ENCODE measurements at regions not wholly inside any gene's neighbourhood (a gene's known extent, or its start where the extent isn't known, plus 50 kb on each side); places are given as distances from the start of the nearest gene placed in this dataset.

GRCh38 chr3:159798951-159799350 lies 189.7 kb upstream of the IL12A start:
- ATAC-seq = peak; percentile 72
- TF ChIP-seq ISL1 (CRISPR knock-in tag; IDR thresholded peaks at IDR 0.05) (peak; percentile 32), SNAI2 (CRISPR knock-in tag; IDR thresholded peaks at IDR 0.05) (no peak)

- TF ChIP-seq, protein P1, sequence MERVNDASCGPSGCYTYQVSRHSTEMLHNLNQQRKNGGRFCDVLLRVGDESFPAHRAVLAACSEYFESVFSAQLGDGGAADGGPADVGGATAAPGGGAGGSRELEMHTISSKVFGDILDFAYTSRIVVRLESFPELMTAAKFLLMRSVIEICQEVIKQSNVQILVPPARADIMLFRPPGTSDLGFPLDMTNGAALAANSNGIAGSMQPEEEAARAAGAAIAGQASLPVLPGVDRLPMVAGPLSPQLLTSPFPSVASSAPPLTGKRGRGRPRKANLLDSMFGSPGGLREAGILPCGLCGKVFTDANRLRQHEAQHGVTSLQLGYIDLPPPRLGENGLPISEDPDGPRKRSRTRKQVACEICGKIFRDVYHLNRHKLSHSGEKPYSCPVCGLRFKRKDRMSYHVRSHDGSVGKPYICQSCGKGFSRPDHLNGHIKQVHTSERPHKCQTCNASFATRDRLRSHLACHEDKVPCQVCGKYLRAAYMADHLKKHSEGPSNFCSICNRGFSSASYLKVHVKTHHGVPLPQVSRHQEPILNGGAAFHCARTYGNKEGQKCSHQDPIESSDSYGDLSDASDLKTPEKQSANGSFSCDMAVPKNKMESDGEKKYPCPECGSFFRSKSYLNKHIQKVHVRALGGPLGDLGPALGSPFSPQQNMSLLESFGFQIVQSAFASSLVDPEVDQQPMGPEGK (CRISPR knock-in tag; IDR thresholded peaks at IDR 0.05; ENCODE audit: borderline replicate concordance) = no peak
- TF ChIP-seq ESRRG (CRISPR knock-in tag; IDR thresholded peaks at IDR 0.05) = no peak
- no peak for TF ChIP-seq OSR1 (CRISPR knock-in tag; IDR thresholded peaks at IDR 0.05)
- TF ChIP-seq TCF4 (CRISPR knock-in tag; IDR thresholded peaks at IDR 0.05; ENCODE audit: borderline replicate concordance) = no peak
- TF ChIP-seq, protein P2, sequence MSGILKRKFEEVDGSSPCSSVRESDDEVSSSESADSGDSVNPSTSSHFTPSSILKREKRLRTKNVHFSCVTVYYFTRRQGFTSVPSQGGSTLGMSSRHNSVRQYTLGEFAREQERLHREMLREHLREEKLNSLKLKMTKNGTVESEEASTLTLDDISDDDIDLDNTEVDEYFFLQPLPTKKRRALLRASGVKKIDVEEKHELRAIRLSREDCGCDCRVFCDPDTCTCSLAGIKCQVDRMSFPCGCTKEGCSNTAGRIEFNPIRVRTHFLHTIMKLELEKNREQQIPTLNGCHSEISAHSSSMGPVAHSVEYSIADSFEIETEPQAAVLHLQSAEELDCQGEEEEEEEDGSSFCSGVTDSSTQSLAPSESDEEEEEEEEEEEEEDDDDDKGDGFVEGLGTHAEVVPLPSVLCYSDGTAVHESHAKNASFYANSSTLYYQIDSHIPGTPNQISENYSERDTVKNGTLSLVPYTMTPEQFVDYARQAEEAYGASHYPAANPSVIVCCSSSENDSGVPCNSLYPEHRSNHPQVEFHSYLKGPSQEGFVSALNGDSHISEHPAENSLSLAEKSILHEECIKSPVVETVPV (CRISPR knock-in tag; IDR thresholded peaks at IDR 0.05) = no peak
- no peak for TF ChIP-seq CSDC2 (CRISPR knock-in tag; IDR thresholded peaks at IDR 0.05)
- TF ChIP-seq ZFP30 (CRISPR knock-in tag; IDR thresholded peaks at IDR 0.05) = no peak
- no peak for TF ChIP-seq TOX (CRISPR knock-in tag; IDR thresholded peaks at IDR 0.05; ENCODE audit: borderline replicate concordance)
- no peak for TF ChIP-seq POU6F1 (CRISPR knock-in tag; IDR thresholded peaks at IDR 0.05; ENCODE audit: borderline replicate concordance, low read depth)
- no peak for TF ChIP-seq ZFP3 (CRISPR knock-in tag; IDR thresholded peaks at IDR 0.05)
- TF ChIP-seq ZC3H10 (CRISPR knock-in tag; IDR thresholded peaks at IDR 0.05) = no peak
- TF ChIP-seq SNAI2 (CRISPR knock-in tag; IDR thresholded peaks at IDR 0.05) = no peak
- ATAC-seq = no peak
These were observed 188.0 kb upstream of the IL12A start for GRCh38 chr3:159800434-159801155.

GRCh38 chr3:159802864-159803263 lies 185.8 kb upstream of the IL12A start:
- no peak for TF ChIP-seq ISL1 (CRISPR knock-in tag; IDR thresholded peaks at IDR 0.05)
- no peak for TF ChIP-seq TCF4 (CRISPR knock-in tag; IDR thresholded peaks at IDR 0.05; ENCODE audit: borderline replicate concordance)
- TF ChIP-seq ZNF70 (CRISPR knock-in tag; IDR thresholded peaks at IDR 0.05) = no peak
- TF ChIP-seq, protein P3, sequence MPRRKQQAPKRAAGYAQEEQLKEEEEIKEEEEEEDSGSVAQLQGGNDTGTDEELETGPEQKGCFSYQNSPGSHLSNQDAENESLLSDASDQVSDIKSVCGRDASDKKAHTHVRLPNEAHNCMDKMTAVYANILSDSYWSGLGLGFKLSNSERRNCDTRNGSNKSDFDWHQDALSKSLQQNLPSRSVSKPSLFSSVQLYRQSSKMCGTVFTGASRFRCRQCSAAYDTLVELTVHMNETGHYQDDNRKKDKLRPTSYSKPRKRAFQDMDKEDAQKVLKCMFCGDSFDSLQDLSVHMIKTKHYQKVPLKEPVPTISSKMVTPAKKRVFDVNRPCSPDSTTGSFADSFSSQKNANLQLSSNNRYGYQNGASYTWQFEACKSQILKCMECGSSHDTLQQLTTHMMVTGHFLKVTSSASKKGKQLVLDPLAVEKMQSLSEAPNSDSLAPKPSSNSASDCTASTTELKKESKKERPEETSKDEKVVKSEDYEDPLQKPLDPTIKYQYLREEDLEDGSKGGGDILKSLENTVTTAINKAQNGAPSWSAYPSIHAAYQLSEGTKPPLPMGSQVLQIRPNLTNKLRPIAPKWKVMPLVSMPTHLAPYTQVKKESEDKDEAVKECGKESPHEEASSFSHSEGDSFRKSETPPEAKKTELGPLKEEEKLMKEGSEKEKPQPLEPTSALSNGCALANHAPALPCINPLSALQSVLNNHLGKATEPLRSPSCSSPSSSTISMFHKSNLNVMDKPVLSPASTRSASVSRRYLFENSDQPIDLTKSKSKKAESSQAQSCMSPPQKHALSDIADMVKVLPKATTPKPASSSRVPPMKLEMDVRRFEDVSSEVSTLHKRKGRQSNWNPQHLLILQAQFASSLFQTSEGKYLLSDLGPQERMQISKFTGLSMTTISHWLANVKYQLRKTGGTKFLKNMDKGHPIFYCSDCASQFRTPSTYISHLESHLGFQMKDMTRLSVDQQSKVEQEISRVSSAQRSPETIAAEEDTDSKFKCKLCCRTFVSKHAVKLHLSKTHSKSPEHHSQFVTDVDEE (CRISPR knock-in tag; IDR thresholded peaks at IDR 0.05) = no peak
- TF ChIP-seq ZNF8 (CRISPR knock-in tag; IDR thresholded peaks at IDR 0.05) = no peak
- no peak for ATAC-seq

GRCh38 chr3:159803459-159803858 lies 185.2 kb upstream of the IL12A start:
- no peak for ATAC-seq
- TF ChIP-seq, protein P1 (CRISPR knock-in tag; IDR thresholded peaks at IDR 0.05; ENCODE audit: borderline replicate concordance) = no peak
- TF ChIP-seq BACH2 (CRISPR knock-in tag; IDR thresholded peaks at IDR 0.05; ENCODE audit: borderline replicate concordance) (no peak), CREB5 (CRISPR knock-in tag; IDR thresholded peaks at IDR 0.05; ENCODE audit: low read depth) (no peak), OSR1 (CRISPR knock-in tag; IDR thresholded peaks at IDR 0.05) (no peak), ZFP30 (CRISPR knock-in tag; IDR thresholded peaks at IDR 0.05) (no peak), ESRRG (CRISPR knock-in tag; IDR thresholded peaks at IDR 0.05) (no peak), ZNF70 (CRISPR knock-in tag; IDR thresholded peaks at IDR 0.05) (no peak), ARNTL (CRISPR knock-in tag; IDR thresholded peaks at IDR 0.05; ENCODE audit: borderline replicate concordance, low read depth) (no peak), TCF4 (CRISPR knock-in tag; IDR thresholded peaks at IDR 0.05; ENCODE audit: borderline replicate concordance) (no peak), GLIS3 (CRISPR knock-in tag; IDR thresholded peaks at IDR 0.05) (no peak), ISL1 (CRISPR knock-in tag; IDR thresholded peaks at IDR 0.05) (no peak), ZC3H10 (CRISPR knock-in tag; IDR thresholded peaks at IDR 0.05) (no peak), CSDC2 (CRISPR knock-in tag; IDR thresholded peaks at IDR 0.05) (no peak), SNAI2 (CRISPR knock-in tag; IDR thresholded peaks at IDR 0.05) (no peak)
- TF ChIP-seq, protein P3 (CRISPR knock-in tag; IDR thresholded peaks at IDR 0.05) = no peak

Data from SK-N-SH treated with all-trans-retinoic acid at 6 μM for 48 hours (cell line).